Liver (tissue), 8 donors: ENCODE measurements at regions not wholly inside any gene's neighbourhood (a gene's known extent, or its start where the extent isn't known, plus 50 kb on each side); places are given as distances from the start of the nearest gene placed in this dataset.
"Not testable (repeated sequence)": the region's sequence is repeated elsewhere in the genome, so short reads cannot be mapped to it uniquely, and the experiment has no call there.

ENCODE experiments used
- DNase-seq: peaks from one replicate; pipeline ENCODE4 v3.0.0-alpha.2; 2017; ENCODE audit warnings: low spot score
- H3K27ac ChIP-seq, 2 donors: one replicate each; pipeline ENCODE4 v1.7.0; 2013; ENCODE audit warnings: inconsistent platforms in 2 of 2, low read length in 2 of 2, control low read depth in 1 of 2, low read depth in 1 of 2, mild to moderate bottlenecking in 1 of 2
- H3K27me3 ChIP-seq, 4 donors: one replicate each; pipeline versions ENCODE4 v1.6.1 to v1.7.0; 2013; ENCODE audit warnings: low read length in 3 of 4, inconsistent platforms in 1 of 4, mild to moderate bottlenecking in 1 of 4, moderate library complexity in 1 of 4; ENCODE audit not compliant: control insufficient read depth in 4 of 4, insufficient read depth in 4 of 4
- H3K36me3 ChIP-seq, 4 donors: one replicate each; pipeline versions ENCODE4 v1.6.1 to v1.7.0; 2013; ENCODE audit warnings: low read length in 3 of 4, mild to moderate bottlenecking in 3 of 4, low read depth in 1 of 4, moderate library complexity in 1 of 4; ENCODE audit not compliant: control insufficient read depth in 4 of 4, insufficient read depth in 3 of 4
- H3K4me1 ChIP-seq, 4 donors: one replicate each; pipeline versions ENCODE4 v1.6.1 to v1.7.0; 2013; ENCODE audit warnings: low read length in 3 of 4, mild to moderate bottlenecking in 3 of 4, moderate library complexity in 1 of 4; ENCODE audit not compliant: control insufficient read depth in 4 of 4, insufficient read depth in 4 of 4
- H3K4me3 ChIP-seq, 3 donors: one replicate each; pipeline versions ENCODE4 v1.6.1 to v1.7.0; 2013; ENCODE audit warnings: low read length in 3 of 3, control low read depth in 1 of 3, low read depth in 1 of 3, mild to moderate bottlenecking in 1 of 3
- H3K9ac ChIP-seq, 2 donors: one replicate each; pipeline ENCODE4 v1.7.0; 2013; ENCODE audit warnings: low read length in 2 of 2, mild to moderate bottlenecking in 2 of 2, moderate library complexity in 2 of 2, control low read depth in 1 of 2, low read depth in 1 of 2
- H3K9me3 ChIP-seq, 4 donors: one replicate each; pipeline versions ENCODE4 v1.6.1 to v1.7.0; 2013; ENCODE audit warnings: low read length in 3 of 4; ENCODE audit not compliant: control insufficient read depth in 4 of 4
- ATF3 ChIP-seq: IDR thresholded peaks from 2 replicates; pipeline ENCODE4 v1.6.1; 2016; ENCODE audit warnings: antibody characterized with exemption
- CTCF ChIP-seq: fragments of 150-350 bp; IDR thresholded peaks from 2 replicates; pipeline ENCODE4 v1.5.1; 2017; ENCODE audit warnings: improper control_type of control experiment, low read depth, low read length; ENCODE audit not compliant: missing input control
- EGR1 ChIP-seq, 2 donors: IDR thresholded peaks; 2 replicates each; pipeline ENCODE4 v1.6.1; 2016 to 2018; ENCODE audit warnings: antibody characterized with exemption in 2 of 2, low read depth in 2 of 2
- FOXA1 ChIP-seq: IDR thresholded peaks from 2 replicates; pipeline ENCODE4 v1.6.1; 2016; ENCODE audit warnings: antibody characterized with exemption
- HNF4A ChIP-seq, 2 donors: conservative IDR thresholded peaks; 2 replicates each; pipeline ENCODE4 v1.6.1; 2016; ENCODE audit warnings: antibody characterized with exemption in 2 of 2, mild to moderate bottlenecking in 2 of 2
- HNF4G ChIP-seq: IDR thresholded peaks from 2 replicates; pipeline ENCODE4 v1.6.1; 2016; ENCODE audit warnings: antibody characterized with exemption
- JUND ChIP-seq, 2 donors: IDR thresholded peaks; 2 replicates each; pipeline ENCODE4 v1.6.1; 2016; ENCODE audit warnings: antibody characterized with exemption in 2 of 2
- MAX ChIP-seq: IDR thresholded peaks from 2 replicates; pipeline ENCODE4 v1.6.1; 2016; ENCODE audit warnings: antibody characterized with exemption
- NR2F2 ChIP-seq: IDR thresholded peaks from 2 replicates; pipeline ENCODE4 v1.6.1; 2016; ENCODE audit warnings: antibody characterized with exemption
- RXRA ChIP-seq, 2 donors: IDR thresholded peaks; 2 replicates each; pipeline ENCODE4 v1.6.1; 2017 to 2018; ENCODE audit warnings: antibody characterized with exemption in 2 of 2, mild to moderate bottlenecking in 1 of 2
- TAF1 ChIP-seq: conservative IDR thresholded peaks from 2 replicates; pipeline ENCODE4 v1.6.1; 2016; ENCODE audit warnings: antibody characterized with exemption, mild to moderate bottlenecking
- YY1 ChIP-seq: IDR thresholded peaks from 2 replicates; pipeline ENCODE4 v1.6.1; 2016; ENCODE audit warnings: antibody characterized with exemption, mild to moderate bottlenecking
- ZBTB33 ChIP-seq: IDR thresholded peaks from 2 replicates; pipeline ENCODE4 v1.6.1; 2016; ENCODE audit warnings: antibody characterized with exemption
- WGBS: extraction: QIAGEN DNeasy Blood & Tissue Kit; methylation state at CpG from one replicate; pipeline ENCODE4 v1.1.7; 2013; 5-methylcytosine and 5-hydroxymethylcytosine counted together
- donor health status: healthy.
- donor health status: healthy.
- donor health status: healthy.
- donor health status: healthy.
- donor health status: healthy.

- DNase-seq = no peak
- H3K4me3 ChIP-seq = no peak overlapping the region
- peaks cover 0 to 8% (median 0%) of the 10 kb centered on the region in 4 donors for H3K9me3 ChIP-seq
- H3K36me3 ChIP-seq = no peaks in the 10 kb centered on the region
- no peak overlapping the region for H3K27ac ChIP-seq
- WGBS = 84% methylated on average over 3 of the region's 3 CpGs
- H3K27me3 ChIP-seq = no peaks in the 10 kb centered on the region
- no peaks in the 10 kb centered on the region for H3K4me1 ChIP-seq
- H3K9ac ChIP-seq = no peak overlapping the region
- no peak for TF ChIP-seq EGR1 (IDR thresholded peaks at IDR 0.05; ENCODE audit: low read depth in 2 of 2)
- no peak for TF ChIP-seq ATF3
- TF ChIP-seq ZBTB33 = no peak
- no peak for TF ChIP-seq MAX
- no peak for TF ChIP-seq CTCF
- no peak for TF ChIP-seq NR2F2
- TF ChIP-seq TAF1 = no peak
- no peak for TF ChIP-seq RXRA (IDR thresholded peaks at IDR 0.05)
- TF ChIP-seq HNF4G = no peak
- TF ChIP-seq YY1 = no peak
- no peak for TF ChIP-seq HNF4A (conservative IDR thresholded peaks at IDR 0.05)
These were observed 107.5 kb upstream of the SYT10 start for GRCh38 chr12:33547084-33547483.

- H3K9me3 ChIP-seq, DNase-seq, H3K27ac ChIP-seq, H3K36me3 ChIP-seq, H3K4me1 ChIP-seq, H3K27me3 ChIP-seq, H3K9ac ChIP-seq, H3K4me3 ChIP-seq: not testable (repeated sequence)
These were observed 110.6 kb upstream of the SYT10 start for GRCh38 chr12:33550214-33550613.

GRCh38 chr12:33551006-33551405 is 111.4 kb upstream of the SYT10 start:
- TF ChIP-seq TAF1 (no peak), ZBTB33 (no peak), MAX (no peak), JUND (IDR thresholded peaks at IDR 0.05) (no peak), FOXA1 (no peak)
- no peaks in the 10 kb centered on the region for H3K4me1 ChIP-seq
- H3K4me3 ChIP-seq = no peak overlapping the region
- H3K36me3 ChIP-seq = no peaks in the 10 kb centered on the region
- DNase-seq = no peak
- H3K9me3 ChIP-seq = no peaks in the 10 kb centered on the region
- H3K27me3 ChIP-seq = no peaks in the 10 kb centered on the region
- H3K27ac ChIP-seq = no peak overlapping the region
- H3K9ac ChIP-seq = no peak overlapping the region
